ENCODE measurements at regions not wholly inside any gene's neighbourhood (a gene's known extent, or its start where the extent isn't known, plus 50 kb on each side); places are given as distances from the start of the nearest gene placed in this dataset.

- TF ChIP-seq CTCF (IDR thresholded peaks at IDR 0.05) (no peak), ZFX (IDR thresholded peaks at IDR 0.05; ENCODE audit: borderline replicate concordance) (no peak)
Observed at GRCh38 chr13:86795858-86796257, 875.3 kb upstream of the SLITRK5 start.

All from 22Rv1 (cell line).